CD4-positive, alpha-beta T cell (primary cell): ENCODE measurements at regions not wholly inside any gene's neighbourhood (a gene's known extent, or its start where the extent isn't known, plus 50 kb on each side); places are given as distances from the start of the nearest gene placed in this dataset.

ENCODE experiments used
- ATAC-seq: fragments of 200-7000 bp; cut with Tn5 transposase; one replicate; pipeline ENCODE4 v1.10.0; 2022; ENCODE audit warnings: mild to moderate bottlenecking; ENCODE audit not compliant: poor library complexity
- CTCF ChIA-PET: fragments of 350-600 bp; sonication (Branson Sonifier 250); formaldehyde crosslinking; loops from one replicate; lab custom pipeline; 2021; ENCODE audit warnings: antibody characterized with exemption, inconsistent platforms; lab: Charles Lee
- POLR2A ChIA-PET: fragments of 350-600 bp; sonication (Branson Sonifier 250); formaldehyde crosslinking; loops from one replicate; lab custom pipeline; 2021; ENCODE audit warnings: antibody characterized with exemption, inconsistent platforms; lab: Charles Lee
- DNase-seq, 14 experiments: peaks; one replicate each; pipeline ENCODE4 v3.0.0-alpha.2; 2013 to 2020; ENCODE audit warnings: mixed read lengths in 2 of 14
- H3K27ac ChIP-seq, 2 donors: one replicate each; pipeline versions ENCODE4 v1.5.1 to v1.7.0; 2013; ENCODE audit warnings: low read length in 2 of 2, low read depth in 1 of 2, mild to moderate bottlenecking in 1 of 2
- H3K27me3 ChIP-seq, 2 experiments: 1 replicate in 1 of 2; 2 replicates in 1 of 2; pipeline versions ENCODE4 v1.6.1 to v1.7.0; 2013; ENCODE audit warnings: low read length in 2 of 2, control low read depth in 1 of 2, mild to moderate bottlenecking in 1 of 2, moderate library complexity in 1 of 2; ENCODE audit not compliant: insufficient read depth in 2 of 2, control insufficient read depth in 1 of 2
- H3K36me3 ChIP-seq: one replicate; pipeline ENCODE4 v1.6.1; 2013; ENCODE audit warnings: low read length, control low read depth; ENCODE audit not compliant: insufficient read depth
- H3K4me1 ChIP-seq: one replicate; pipeline ENCODE4 v1.6.1; 2013; ENCODE audit warnings: low read length, control low read depth; ENCODE audit not compliant: insufficient read depth
- H3K4me3 ChIP-seq: one replicate; pipeline ENCODE4 v1.5.1; 2013; ENCODE audit warnings: mild to moderate bottlenecking, low read length, moderate library complexity
- H3K9me3 ChIP-seq, 2 experiments: 1 replicate in 1 of 2; 2 replicates in 1 of 2; pipeline versions ENCODE4 v1.6.1 to v1.7.0; 2013; ENCODE audit warnings: low read length in 2 of 2, mild to moderate bottlenecking in 2 of 2, control low read depth in 1 of 2, moderate library complexity in 1 of 2; ENCODE audit not compliant: control insufficient read depth in 1 of 2, insufficient read depth in 1 of 2
- H3K27ac Mint-ChIP-seq: one replicate; pipeline ENCODE4 v1.8.0; 2020; ENCODE audit warnings: mixed read lengths
- H3K27me3 Mint-ChIP-seq: one replicate; pipeline ENCODE4 v1.8.0; 2021; ENCODE audit warnings: mixed read lengths
- H3K36me3 Mint-ChIP-seq: one replicate; pipeline ENCODE4 v1.8.0; 2021; ENCODE audit warnings: low read depth, mixed read lengths
- H3K4me1 Mint-ChIP-seq: one replicate; pipeline ENCODE4 v1.8.0; 2021; ENCODE audit warnings: low read depth, mixed read lengths
- H3K4me3 Mint-ChIP-seq: one replicate; pipeline ENCODE4 v1.8.0; 2020; ENCODE audit warnings: mild to moderate bottlenecking, mixed read lengths
- H3K9me3 Mint-ChIP-seq: one replicate; pipeline ENCODE4 v1.8.0; 2020; ENCODE audit warnings: mixed read lengths
- intact Hi-C, 2 experiments: fragments of 100-400 bp; cut with DNase I in 1 of 2; cut with micrococcal nuclease in 1 of 2; formaldehyde crosslinking; loops; one replicate each; pipeline versions ENCODE4 v1.15.1 to v1.9.0; 2023 to 2025; cut with DNase I, micrococcal nuclease
- TF ChIP-seq, protein P1 (sequence below): fragments of 200-600 bp; IDR thresholded peaks from one replicate; pipeline ENCODE4 v1.8.0; 2022; ENCODE audit warnings: antibody characterized with exemption, mild to moderate bottlenecking

DNA sequence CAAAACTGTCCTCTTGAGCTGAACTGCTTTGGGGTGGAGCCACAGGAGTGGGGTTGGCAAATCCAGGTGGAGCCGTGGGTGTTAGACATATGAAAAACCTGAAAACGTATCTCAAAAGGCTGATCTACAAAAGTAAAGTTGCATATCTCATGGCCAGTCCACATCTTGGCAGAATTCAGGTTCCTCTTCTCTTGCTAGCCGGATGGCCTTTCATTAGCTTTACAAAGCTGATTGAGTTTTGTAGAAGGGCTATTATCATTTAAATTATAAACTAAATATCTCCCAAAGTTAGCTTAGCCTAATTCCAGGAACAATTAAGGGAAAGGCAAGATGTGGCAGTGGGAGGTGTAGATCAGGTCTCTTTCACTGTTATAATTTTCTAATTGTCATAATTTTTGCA, 1427.7 kb downstream of the EFNB2 start:
- ChIA-PET CTCF (no interaction called here), POLR2A (no interaction called here)
- DNase-seq: no peak
- TF ChIP-seq, protein P1, sequence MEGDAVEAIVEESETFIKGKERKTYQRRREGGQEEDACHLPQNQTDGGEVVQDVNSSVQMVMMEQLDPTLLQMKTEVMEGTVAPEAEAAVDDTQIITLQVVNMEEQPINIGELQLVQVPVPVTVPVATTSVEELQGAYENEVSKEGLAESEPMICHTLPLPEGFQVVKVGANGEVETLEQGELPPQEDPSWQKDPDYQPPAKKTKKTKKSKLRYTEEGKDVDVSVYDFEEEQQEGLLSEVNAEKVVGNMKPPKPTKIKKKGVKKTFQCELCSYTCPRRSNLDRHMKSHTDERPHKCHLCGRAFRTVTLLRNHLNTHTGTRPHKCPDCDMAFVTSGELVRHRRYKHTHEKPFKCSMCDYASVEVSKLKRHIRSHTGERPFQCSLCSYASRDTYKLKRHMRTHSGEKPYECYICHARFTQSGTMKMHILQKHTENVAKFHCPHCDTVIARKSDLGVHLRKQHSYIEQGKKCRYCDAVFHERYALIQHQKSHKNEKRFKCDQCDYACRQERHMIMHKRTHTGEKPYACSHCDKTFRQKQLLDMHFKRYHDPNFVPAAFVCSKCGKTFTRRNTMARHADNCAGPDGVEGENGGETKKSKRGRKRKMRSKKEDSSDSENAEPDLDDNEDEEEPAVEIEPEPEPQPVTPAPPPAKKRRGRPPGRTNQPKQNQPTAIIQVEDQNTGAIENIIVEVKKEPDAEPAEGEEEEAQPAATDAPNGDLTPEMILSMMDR: no peak
- H3K9me3 Mint-ChIP-seq: no peaks in the 10 kb centered on the region
- no peaks in the 10 kb centered on the region for H3K9me3 ChIP-seq
- peaks cover 3% of the 10 kb centered on the region for H3K27me3 Mint-ChIP-seq
- H3K27me3 ChIP-seq: no peaks in the 10 kb centered on the region
- H3K27ac ChIP-seq: no peak overlapping the region
- H3K4me1 ChIP-seq: no peaks in the 10 kb centered on the region
- no peaks in the 10 kb centered on the region for H3K36me3 Mint-ChIP-seq
- no peaks in the 10 kb centered on the region for H3K4me1 Mint-ChIP-seq
- no peak overlapping the region for H3K27ac Mint-ChIP-seq
- H3K4me3 ChIP-seq: no peak overlapping the region
- H3K36me3 ChIP-seq: no peaks in the 10 kb centered on the region
- intact Hi-C loops: no loop called here
- ATAC-seq: no peak
- H3K4me3 Mint-ChIP-seq: no peak overlapping the region

DNA sequence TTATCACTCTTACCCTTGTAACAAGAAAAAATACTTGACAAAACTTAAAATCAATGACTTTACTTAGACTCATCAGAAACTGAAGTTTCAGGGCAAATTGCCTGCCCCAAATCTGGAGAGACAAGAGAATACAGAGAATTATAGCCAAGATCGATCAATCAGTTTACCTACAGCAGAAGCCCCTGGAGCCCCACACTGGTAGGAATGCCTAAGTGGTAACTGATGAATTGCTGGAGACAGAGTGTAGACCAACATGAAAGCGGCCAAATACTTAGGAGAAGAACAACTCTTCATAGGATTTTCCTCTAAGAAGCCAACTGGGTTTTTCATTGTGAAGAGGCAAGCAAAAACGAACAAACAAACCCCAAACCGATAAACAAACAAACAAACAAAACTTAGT, 1430.0 kb downstream of the EFNB2 start:
- H3K9me3 Mint-ChIP-seq: no peaks in the 10 kb centered on the region
- no peaks in the 10 kb centered on the region for H3K36me3 Mint-ChIP-seq
- CTCF ChIA-PET: no interaction called here
- POLR2A ChIA-PET: no interaction called here
- H3K4me3 Mint-ChIP-seq: no peak overlapping the region
- H3K4me3 ChIP-seq: no peak overlapping the region
- intact Hi-C loops: no loop called here
- DNase-seq (no peak), ATAC-seq (no peak)
- no peak overlapping the region for H3K27ac ChIP-seq
- H3K27ac Mint-ChIP-seq: no peak overlapping the region
- no peaks in the 10 kb centered on the region for H3K27me3 ChIP-seq
- H3K27me3 Mint-ChIP-seq: peaks cover 4% of the 10 kb centered on the region
- no peaks in the 10 kb centered on the region for H3K9me3 ChIP-seq
- no peaks in the 10 kb centered on the region for H3K4me1 ChIP-seq
- H3K4me1 Mint-ChIP-seq: no peaks in the 10 kb centered on the region
- H3K36me3 ChIP-seq: no peaks in the 10 kb centered on the region
- TF ChIP-seq, protein P1: no peak

DNA sequence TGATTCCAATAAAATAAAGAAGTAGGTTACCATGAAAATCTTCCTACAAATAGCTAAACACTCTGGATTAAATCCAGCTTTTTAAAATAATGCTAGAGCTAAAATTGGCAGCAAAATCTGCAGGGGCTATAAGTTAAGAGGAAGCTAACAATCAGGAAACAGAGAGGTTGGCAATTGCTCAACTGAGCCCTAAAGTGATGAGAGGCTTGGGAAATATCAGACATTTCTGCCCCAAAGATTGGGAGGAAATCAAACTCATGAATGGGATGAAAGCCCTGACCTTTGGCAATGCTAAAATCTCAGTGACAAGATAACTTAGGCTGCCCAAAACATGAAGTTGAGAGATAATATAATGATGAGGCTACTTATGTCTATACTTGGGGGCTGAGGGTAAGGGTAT, 1437.9 kb downstream of the EFNB2 start:
- ATAC-seq: no peak
- Histone ChIP-seq H3K9me3 (no peaks in the 10 kb centered on the region), H3K4me1 (no peaks in the 10 kb centered on the region), H3K27ac (no peak overlapping the region), H3K27me3 (no peaks in the 10 kb centered on the region), H3K4me3 (no peak overlapping the region), H3K36me3 (no peaks in the 10 kb centered on the region)
- Mint-ChIP-seq H3K27ac (no peak overlapping the region), H3K9me3 (no peaks in the 10 kb centered on the region), H3K4me1 (no peaks in the 10 kb centered on the region), H3K36me3 (no peaks in the 10 kb centered on the region), H3K4me3 (no peak overlapping the region), H3K27me3 (peaks cover 10% of the 10 kb centered on the region)
- ChIA-PET POLR2A (no interaction called here), CTCF (no interaction called here)
- intact Hi-C loops: no loop called here
- TF ChIP-seq, protein P1: no peak
- DNase-seq: no peak
